NT2/D1 (cell line): ENCODE measurements at regions not wholly inside any gene's neighbourhood (a gene's known extent, or its start where the extent isn't known, plus 50 kb on each side); places are given as distances from the start of the nearest gene placed in this dataset.

Experiments used
- DNase-seq: peaks from one replicate; pipeline ENCODE4 v3.0.0-alpha.2; 2011; ENCODE audit warnings: low read depth, low spot score
- H3K27me3 ChIP-seq: 2 replicates; pipeline ENCODE4 v1.6.0; 2011; ENCODE audit warnings: mild to moderate bottlenecking; ENCODE audit not compliant: insufficient read length, insufficient read depth
- H3K36me3 ChIP-seq: 2 replicates; pipeline ENCODE4 v1.6.1; 2011; ENCODE audit warnings: mild to moderate bottlenecking, low read length, mixed read lengths; ENCODE audit not compliant: insufficient read depth, insufficient read length
- H3K4me1 ChIP-seq: 2 replicates; pipeline ENCODE4 v1.5.1; 2011; ENCODE audit not compliant: insufficient read depth, insufficient read length
- H3K4me3 ChIP-seq: 2 replicates; pipeline ENCODE4 v1.5.1; 2011; ENCODE audit warnings: low read depth; ENCODE audit not compliant: insufficient read length
- H3K9ac ChIP-seq: 2 replicates; pipeline ENCODE4 v1.6.0; 2011; ENCODE audit warnings: low read depth; ENCODE audit not compliant: insufficient read length
- H3K9me3 ChIP-seq: 2 replicates; pipeline ENCODE4 v1.5.1; 2011; ENCODE audit warnings: mild to moderate bottlenecking, low read length; ENCODE audit not compliant: insufficient read depth
- SUZ12 ChIP-seq: IDR thresholded peaks from 2 replicates; pipeline ENCODE4 v1.6.1; 2011; ENCODE audit not compliant: insufficient read length, insufficient read depth; ENCODE audit errors: extremely low read depth
- YY1 ChIP-seq: IDR thresholded peaks from 2 replicates; pipeline ENCODE4 v1.6.1; 2011; ENCODE audit not compliant: insufficient read length, insufficient read depth
- ZNF274 ChIP-seq: IDR thresholded peaks from 2 replicates; pipeline ENCODE4 v1.6.1; 2011; ENCODE audit warnings: mild to moderate bottlenecking, low read depth, low read length

DNA sequence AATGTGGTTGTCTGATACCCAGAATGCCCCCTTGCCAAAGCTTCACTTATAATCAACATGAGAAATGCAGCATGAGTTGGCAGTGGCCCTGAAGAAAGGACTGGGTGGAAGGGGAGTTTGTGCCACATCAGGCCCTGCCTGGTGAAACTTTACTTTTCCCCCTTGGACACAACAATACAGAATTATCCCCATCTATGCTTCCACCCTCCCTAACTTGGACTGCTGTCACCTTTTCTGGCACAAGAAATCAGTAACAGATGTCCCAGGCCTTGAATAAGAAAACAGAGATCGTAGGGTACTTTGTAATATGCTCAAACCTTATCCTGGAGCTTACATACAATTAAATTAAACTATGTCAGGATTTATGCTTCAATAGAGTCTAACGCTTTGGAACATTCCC, 128.9 kb upstream of the SATB2 start:
- DNase-seq = no peak
- Histone ChIP-seq H3K9ac (no peak overlapping the region), H3K4me1 (no peaks in the 10 kb centered on the region), H3K9me3 (no peaks in the 10 kb centered on the region), H3K4me3 (no peak overlapping the region), H3K27me3 (no peaks in the 10 kb centered on the region), H3K36me3 (no peaks in the 10 kb centered on the region)
- TF ChIP-seq SUZ12 = no peak
- no peak for TF ChIP-seq YY1
- TF ChIP-seq ZNF274 = no peak

DNA sequence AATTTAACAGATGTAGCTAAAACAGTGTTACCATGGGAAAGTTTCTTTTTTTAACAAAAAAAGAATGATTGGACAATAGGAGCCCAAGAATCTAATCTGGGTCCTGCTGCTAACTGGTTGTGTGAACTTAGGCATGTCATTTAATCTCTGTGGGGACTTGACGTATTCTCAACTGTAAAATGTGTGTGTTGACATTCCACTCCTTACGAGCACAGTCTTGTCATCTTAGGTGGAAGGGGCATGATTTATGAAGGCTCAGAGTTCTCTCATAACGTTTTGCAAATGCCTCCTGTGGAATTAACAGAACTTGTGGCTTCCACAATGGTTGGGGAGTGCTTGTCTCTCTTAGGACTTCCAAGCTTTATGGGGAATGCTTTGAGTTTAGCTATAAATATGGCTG, 125.9 kb upstream of the SATB2 start:
- Histone ChIP-seq H3K36me3 (no peaks in the 10 kb centered on the region), H3K4me1 (no peaks in the 10 kb centered on the region), H3K9me3 (no peaks in the 10 kb centered on the region), H3K4me3 (no peak overlapping the region), H3K9ac (no peak overlapping the region), H3K27me3 (no peaks in the 10 kb centered on the region)
- DNase-seq = no peak
- TF ChIP-seq YY1 (no peak), SUZ12 (no peak), ZNF274 (no peak)

DNA sequence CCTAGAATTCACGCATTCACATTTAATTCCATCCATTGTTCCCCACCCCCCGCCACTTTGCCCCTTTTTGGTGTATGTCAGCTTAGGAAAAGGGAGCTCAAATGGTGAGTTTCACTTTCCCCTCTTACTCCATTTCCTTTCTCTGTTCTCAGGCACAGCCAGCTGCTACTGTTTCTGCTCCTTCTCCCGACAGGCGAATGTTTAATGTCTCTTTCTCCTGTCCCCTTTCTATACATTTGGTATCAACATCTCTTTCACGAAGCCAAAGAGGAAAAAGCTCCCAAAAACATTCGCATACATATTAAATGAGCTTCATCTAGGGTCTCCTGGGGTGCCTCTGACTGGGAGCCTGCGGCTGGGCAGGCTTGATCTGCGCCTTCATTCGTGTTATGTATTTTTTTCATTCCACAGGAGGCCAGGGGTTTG, 124.2 kb upstream of the SATB2 start:
- Histone ChIP-seq H3K36me3 (no peaks in the 10 kb centered on the region), H3K9me3 (no peaks in the 10 kb centered on the region), H3K9ac (peak overlapping the region; percentile 8), H3K4me3 (no peak overlapping the region), H3K27me3 (no peaks in the 10 kb centered on the region), H3K4me1 (no peaks in the 10 kb centered on the region)
- DNase-seq = no peak
- TF ChIP-seq SUZ12 = no peak
- TF ChIP-seq ZNF274 = no peak
- TF ChIP-seq YY1 = no peak

DNA sequence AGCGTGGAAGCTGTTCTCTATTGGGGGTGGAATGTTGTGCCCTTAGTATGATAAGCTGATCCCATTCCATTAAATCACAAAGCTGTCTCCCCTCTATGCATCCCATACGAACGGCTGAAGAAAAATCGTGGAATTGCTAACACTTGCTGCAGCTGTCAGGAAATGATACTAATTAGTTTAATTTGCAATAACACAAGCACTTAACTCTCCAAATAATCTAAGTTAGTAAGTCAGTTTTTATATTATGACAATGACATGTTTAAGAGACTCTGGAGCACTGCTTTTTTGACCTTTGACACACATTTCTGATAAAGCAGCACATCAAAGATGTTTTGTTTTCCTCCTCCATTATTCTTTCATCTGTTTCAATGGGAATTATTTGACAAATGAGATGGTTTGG, 123.7 kb upstream of the SATB2 start:
- H3K27me3 ChIP-seq = no peaks in the 10 kb centered on the region
- no peak overlapping the region for H3K4me3 ChIP-seq
- H3K9me3 ChIP-seq = no peaks in the 10 kb centered on the region
- DNase-seq = no peak
- TF ChIP-seq ZNF274 = no peak
- TF ChIP-seq SUZ12 = no peak
- TF ChIP-seq YY1 = no peak
- H3K9ac ChIP-seq = no peak overlapping the region
- no peaks in the 10 kb centered on the region for H3K36me3 ChIP-seq
- H3K4me1 ChIP-seq = no peaks in the 10 kb centered on the region

DNA sequence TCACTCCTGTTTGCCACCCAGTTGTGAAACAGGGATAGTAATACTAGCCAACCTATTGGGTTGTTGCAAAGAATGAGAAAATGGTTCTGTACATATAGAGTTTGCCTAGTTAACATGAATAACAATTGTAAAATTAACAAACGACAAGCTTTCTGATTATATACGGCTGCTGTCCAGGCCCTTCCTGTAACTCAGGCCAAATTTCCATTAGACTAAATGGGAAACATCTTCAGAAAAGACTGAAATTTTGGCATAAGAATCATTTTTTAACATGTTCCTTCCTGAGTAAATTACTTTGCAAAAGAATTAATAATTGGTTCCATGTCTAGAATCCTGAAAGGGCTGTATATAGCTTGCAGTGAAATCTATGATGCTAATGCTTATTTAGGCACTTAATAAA, 117.7 kb upstream of the SATB2 start:
- H3K9me3 ChIP-seq = no peaks in the 10 kb centered on the region
- H3K4me1 ChIP-seq = peaks cover 3% of the 10 kb centered on the region
- no peaks in the 10 kb centered on the region for H3K36me3 ChIP-seq
- H3K27me3 ChIP-seq = no peaks in the 10 kb centered on the region
- TF ChIP-seq SUZ12 (no peak), ZNF274 (no peak), YY1 (no peak)
- H3K9ac ChIP-seq = no peak overlapping the region
- DNase-seq = no peak
- H3K4me3 ChIP-seq = no peak overlapping the region

DNA sequence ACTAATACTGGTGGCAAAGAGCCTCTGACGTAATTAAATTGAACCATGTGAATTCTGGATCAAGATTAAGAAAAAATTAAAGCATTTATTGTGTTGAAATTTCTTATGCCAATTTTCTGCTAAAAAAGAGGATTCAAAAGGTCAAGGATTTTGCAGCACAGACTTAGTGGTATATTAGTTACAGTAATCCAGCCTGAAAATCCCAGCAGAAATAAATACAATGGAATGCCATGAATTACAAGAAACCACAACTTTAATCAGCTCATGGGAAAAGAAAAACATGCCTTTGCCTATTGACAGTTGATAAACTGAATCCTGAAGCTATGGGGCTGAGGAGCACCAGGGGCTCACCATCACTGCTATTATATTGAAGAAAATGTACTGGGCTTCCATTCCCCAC, 114.8 kb upstream of the SATB2 start:
- Histone ChIP-seq H3K27me3 (no peaks in the 10 kb centered on the region), H3K9me3 (no peaks in the 10 kb centered on the region), H3K4me3 (no peak overlapping the region), H3K36me3 (no peaks in the 10 kb centered on the region), H3K4me1 (peaks cover 3% of the 10 kb centered on the region), H3K9ac (no peak overlapping the region)
- no peak for TF ChIP-seq YY1
- TF ChIP-seq ZNF274 = no peak
- no peak for TF ChIP-seq SUZ12
- DNase-seq = no peak

DNA sequence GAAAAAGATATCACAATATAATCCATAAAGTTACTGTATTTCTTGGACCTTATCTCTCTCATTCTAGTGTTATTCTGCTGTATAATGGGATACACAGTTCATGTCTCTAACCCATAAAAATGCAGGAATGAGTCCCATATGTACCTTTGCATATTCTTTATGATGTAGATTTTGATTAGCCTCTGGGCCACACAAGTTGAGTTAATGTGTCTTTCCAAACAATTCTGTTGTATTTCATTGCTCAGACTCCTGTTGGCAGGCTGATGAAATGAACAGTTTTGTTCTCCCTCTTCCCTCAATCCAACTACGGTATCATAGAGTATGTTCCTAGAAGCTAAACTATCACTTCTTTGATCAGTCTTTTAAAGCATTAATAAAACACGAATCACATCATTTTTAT, 113.2 kb upstream of the SATB2 start:
- H3K4me3 ChIP-seq = no peak overlapping the region
- no peak for TF ChIP-seq ZNF274
- TF ChIP-seq YY1 = no peak
- TF ChIP-seq SUZ12 = no peak
- DNase-seq = no peak

DNA sequence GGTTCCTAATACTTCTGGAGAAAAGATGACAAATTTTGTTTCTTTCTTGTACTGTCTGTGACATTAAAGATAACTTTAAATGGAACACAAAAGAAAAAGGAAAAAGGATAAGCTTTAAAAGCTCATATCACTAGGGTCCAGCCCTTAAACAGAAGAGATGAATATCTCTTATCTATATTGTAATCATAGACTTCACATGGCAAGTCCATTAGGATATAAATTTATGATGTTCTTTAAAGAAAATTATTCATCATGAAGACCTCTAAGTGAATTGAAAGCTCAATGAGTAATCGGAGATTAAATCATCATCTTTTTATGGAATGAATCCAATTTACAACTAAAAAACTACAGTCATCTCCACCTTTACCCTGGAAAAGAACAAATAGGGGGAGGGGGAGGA, 111.6 kb upstream of the SATB2 start:
- H3K9me3 ChIP-seq = no peaks in the 10 kb centered on the region
- peaks cover 3% of the 10 kb centered on the region for H3K4me1 ChIP-seq
- H3K9ac ChIP-seq = no peak overlapping the region
- no peaks in the 10 kb centered on the region for H3K36me3 ChIP-seq
- no peak for TF ChIP-seq SUZ12
- no peak for TF ChIP-seq ZNF274
- TF ChIP-seq YY1 = no peak
- no peak overlapping the region for H3K4me3 ChIP-seq
- DNase-seq = no peak
- no peaks in the 10 kb centered on the region for H3K27me3 ChIP-seq

More for the DNA sequence above, 113.2 kb upstream of the SATB2 start:
- Histone ChIP-seq H3K9ac (no peak overlapping the region), H3K27me3 (no peaks in the 10 kb centered on the region), H3K9me3 (no peaks in the 10 kb centered on the region), H3K36me3 (no peaks in the 10 kb centered on the region), H3K4me1 (peaks cover 3% of the 10 kb centered on the region)
